HFF-Myc (cell line): ENCODE measurements at regions not wholly inside any gene's neighbourhood (a gene's known extent, or its start where the extent isn't known, plus 50 kb on each side); places are given as distances from the start of the nearest gene placed in this dataset.

Experiments
- DNase-seq: peaks from one replicate; pipeline ENCODE4 v3.0.0-alpha.2; 2011; ENCODE audit warnings: low read depth; ENCODE audit errors: extremely low read depth
- H3K4me3 ChIP-seq: replicated peaks from 2 replicates; pipeline ENCODE4 v1.5.1; 2011; ENCODE audit warnings: low read depth, mild to moderate bottlenecking, control low read depth, low read length
- CTCF ChIP-seq: IDR thresholded peaks from 2 replicates; pipeline ENCODE4 v1.5.1; 2012; ENCODE audit warnings: mild to moderate bottlenecking, low read depth, low read length, control low read depth; ENCODE audit errors: missing control alignments

- no peak overlapping the region for H3K4me3 ChIP-seq
- TF ChIP-seq CTCF: no peak
- DNase-seq: no peak
These were observed 424.3 kb upstream of the CXADR start for GRCh38 chr21:17088500-17088899.

GRCh38 chr21:17089091-17089491 is 423.8 kb upstream of the CXADR start:
- no peak for DNase-seq
- no peak for TF ChIP-seq CTCF
- H3K4me3 ChIP-seq: no peak overlapping the region

- H3K4me3 ChIP-seq: no peak overlapping the region
- no peak for DNase-seq
- no peak for TF ChIP-seq CTCF
These were observed 411.1 kb upstream of the CXADR start for GRCh38 chr21:17101696-17102095.

GRCh38 chr21:17105932-17106331 is 406.9 kb upstream of the CXADR start:
- no peak for TF ChIP-seq CTCF
- H3K4me3 ChIP-seq: no peak overlapping the region
- no peak for DNase-seq

- H3K4me3 ChIP-seq: no peak overlapping the region
- DNase-seq: no peak
- TF ChIP-seq CTCF: no peak
These were observed 398.8 kb upstream of the CXADR start for GRCh38 chr21:17114045-17114444.

- DNase-seq: no peak
- no peak overlapping the region for H3K4me3 ChIP-seq
- TF ChIP-seq CTCF: no peak
These were observed 394.0 kb upstream of the CXADR start for GRCh38 chr21:17118638-17119384.
